GM21529 (cell line): ENCODE measurements at regions not wholly inside any gene's neighbourhood (a gene's known extent, or its start where the extent isn't known, plus 50 kb on each side); places are given as distances from the start of the nearest gene placed in this dataset.

Experiments used
- ATAC-seq: cut with Tn5 transposase; IDR thresholded peaks from one replicate; pipeline ENCODE4 v1.9.1; 2021; ENCODE audit not compliant: unreplicated experiment

DNA sequence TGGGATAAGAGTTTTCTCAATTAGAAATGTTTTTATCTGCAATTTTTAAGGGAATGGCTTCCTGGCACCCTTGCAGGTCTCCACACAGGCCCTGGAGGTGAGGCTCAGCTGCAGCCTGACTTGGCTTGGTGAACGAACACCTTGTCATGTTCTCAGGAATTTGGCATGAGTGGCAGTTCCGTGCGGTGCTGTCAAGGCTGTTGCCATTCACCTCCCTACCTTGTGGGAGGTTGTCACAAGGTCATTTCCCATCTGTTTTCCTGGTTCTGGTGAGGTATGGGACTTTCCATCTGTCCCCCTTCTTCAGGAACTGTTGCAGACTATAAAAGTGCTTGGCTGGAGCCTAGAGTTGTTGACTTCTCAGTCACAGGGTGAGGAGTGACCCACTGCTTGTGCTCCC is 82.9 kb downstream of the ELOVL4 start:
- no peak for ATAC-seq

GRCh38 chr6:79864001-79864400 is 83.4 kb downstream of the ELOVL4 start:
- no peak for ATAC-seq

DNA sequence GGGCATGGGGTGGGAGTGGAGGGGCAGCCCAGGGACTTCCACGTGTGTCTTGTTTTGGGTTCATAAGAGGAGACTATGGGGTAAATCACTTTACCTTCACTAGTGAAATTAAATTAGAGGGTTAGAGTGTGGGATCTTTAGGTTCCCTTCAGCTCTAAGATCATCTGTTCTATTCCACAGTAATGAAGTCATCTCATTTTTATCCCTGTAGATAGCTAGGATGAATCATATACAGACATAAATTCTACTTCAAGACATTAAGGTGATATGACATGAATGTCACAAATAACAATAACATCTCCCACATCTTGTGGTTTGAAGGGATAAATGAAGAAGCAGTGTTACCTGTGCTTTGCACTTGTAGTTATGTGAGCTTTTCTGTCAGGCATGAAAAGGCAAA is 83.8 kb downstream of the ELOVL4 start:
- ATAC-seq, result no peak

- no peak for ATAC-seq
These were observed 84.6 kb downstream of the ELOVL4 start for GRCh38 chr6:79862711-79863110.

DNA sequence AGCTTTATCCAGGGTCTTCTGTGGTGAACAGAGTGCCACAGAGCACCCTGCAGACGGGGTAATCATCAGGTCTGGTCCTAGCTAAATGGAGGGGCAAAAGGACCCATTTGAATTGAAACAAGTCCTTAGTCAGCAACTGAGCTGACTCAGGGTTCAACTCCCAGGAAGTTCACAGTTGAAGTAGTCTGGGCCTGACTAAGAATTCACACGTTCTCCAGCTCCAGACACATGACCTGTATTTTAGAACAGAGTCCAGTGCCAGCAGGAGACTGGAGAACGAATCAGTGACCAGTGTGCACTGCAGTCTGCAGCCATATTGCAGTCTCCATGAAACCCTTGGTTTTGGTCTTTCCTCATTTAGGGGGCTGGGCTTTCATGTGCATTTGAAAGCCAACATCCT is 85.2 kb downstream of the ELOVL4 start:
- ATAC-seq, result no peak

DNA sequence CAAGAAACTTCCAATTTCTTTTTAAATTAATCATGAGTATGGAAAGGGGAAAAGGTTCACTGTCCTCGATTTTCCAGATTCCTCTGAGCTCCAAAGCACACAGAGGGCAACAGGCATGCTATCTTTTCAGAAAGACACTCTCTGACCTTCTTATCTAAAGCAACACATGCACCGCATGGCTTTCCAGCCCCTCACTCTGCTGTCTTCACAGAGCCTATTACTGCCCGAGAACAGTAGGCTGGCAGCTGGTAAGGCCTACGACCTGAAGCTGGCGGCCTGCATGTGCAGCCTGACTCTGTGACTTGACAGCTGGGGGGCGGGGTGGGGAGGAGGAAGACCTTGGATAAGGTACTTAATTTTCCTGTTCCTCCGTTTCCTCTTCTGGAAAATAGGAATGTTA is 86.3 kb downstream of the ELOVL4 start:
- ATAC-seq, result no peak

- ATAC-seq, result no peak
These were observed 99.9 kb downstream of the ELOVL4 start for GRCh38 chr6:79847426-79847825.

- ATAC-seq, result peak; percentile 71
These were observed 104.8 kb downstream of the ELOVL4 start for GRCh38 chr6:79842376-79843040.

- ATAC-seq, result peak; percentile 37
These were observed 105.6 kb downstream of the ELOVL4 start for GRCh38 chr6:79841577-79842375.

DNA sequence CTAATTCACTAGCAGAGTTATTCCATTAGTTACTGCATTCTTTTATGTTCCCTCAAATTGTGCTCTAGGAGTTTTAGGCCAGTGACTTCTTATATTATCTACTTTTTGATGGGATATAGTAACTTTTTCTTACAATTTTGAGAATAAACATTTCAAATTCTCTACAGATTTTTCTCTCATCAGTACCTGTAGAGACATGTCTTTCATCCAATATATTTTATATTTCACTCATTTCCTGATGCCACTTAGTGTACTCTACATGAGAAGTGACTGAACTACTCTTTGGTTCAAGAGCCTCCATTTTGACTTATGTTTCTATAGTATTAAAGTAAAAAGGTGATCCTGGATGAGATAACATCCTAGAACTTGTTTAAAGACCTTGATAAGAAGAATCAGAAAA is 108.5 kb downstream of the ELOVL4 start:
- no peak for ATAC-seq

DNA sequence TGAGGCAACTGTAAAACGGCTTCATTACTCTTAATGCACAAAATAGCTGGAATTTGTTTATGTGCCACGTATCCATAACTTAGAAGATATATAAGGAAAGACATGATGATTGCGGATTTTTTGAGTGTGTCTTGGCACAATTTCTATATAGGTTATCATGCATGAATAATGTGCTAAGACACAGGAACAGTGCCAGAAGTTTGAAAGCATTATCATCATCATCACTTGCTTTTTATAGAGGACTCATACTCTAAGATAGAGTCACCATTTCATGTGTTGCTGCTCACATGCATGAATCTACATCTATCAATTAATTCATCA is 113.4 kb downstream of the ELOVL4 start:
- no peak for ATAC-seq

GRCh38 chr6:79833264-79833963 is 113.9 kb downstream of the ELOVL4 start:
- ATAC-seq, result no peak

DNA sequence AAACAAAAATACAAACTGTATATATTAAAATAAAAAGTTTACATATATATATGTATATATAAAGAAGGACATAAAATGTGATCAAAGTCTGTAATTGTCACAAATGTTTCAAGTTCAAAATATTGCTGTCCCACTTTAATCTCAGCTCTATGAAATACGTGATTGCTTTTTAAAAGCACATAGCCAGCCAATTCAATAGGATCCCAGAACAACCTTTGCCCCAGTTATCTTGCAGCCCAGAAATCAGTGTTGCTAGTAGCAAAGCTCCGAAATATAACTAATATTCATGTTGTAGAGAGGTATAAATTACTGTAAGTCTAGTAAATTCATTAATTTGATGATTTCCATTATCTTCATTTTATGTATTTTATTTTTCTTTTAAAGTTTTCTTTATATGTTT is 114.6 kb downstream of the ELOVL4 start:
- ATAC-seq, result no peak

- ATAC-seq, result no peak
These were observed 123.2 kb downstream of the ELOVL4 start for GRCh38 chr6:79824202-79824601.

GRCh38 chr6:79821859-79822258 is 125.5 kb downstream of the ELOVL4 start:
- no peak for ATAC-seq

DNA sequence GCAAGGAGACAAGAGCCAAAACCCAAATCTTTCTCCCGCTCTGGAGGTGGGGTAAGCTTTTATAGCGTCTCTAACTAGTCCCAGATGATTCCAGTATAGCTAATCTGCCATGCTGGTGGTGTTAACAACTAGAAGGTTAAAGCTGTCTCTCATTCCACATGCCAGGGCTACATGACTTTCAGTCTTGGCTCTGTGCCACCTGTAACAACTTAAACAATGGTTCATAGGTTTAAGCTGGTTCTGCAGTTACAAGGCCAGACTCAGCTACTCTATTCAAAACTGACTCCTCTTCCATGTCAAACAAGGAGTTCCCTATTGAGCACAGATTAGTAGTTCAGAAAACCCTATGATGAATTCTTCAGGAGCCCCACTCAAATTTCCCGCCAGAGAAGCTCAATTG is 128.9 kb downstream of the ELOVL4 start:
- ATAC-seq, result no peak

- no peak for ATAC-seq
These were observed 132.4 kb downstream of the ELOVL4 start for GRCh38 chr6:79814940-79815339.

DNA sequence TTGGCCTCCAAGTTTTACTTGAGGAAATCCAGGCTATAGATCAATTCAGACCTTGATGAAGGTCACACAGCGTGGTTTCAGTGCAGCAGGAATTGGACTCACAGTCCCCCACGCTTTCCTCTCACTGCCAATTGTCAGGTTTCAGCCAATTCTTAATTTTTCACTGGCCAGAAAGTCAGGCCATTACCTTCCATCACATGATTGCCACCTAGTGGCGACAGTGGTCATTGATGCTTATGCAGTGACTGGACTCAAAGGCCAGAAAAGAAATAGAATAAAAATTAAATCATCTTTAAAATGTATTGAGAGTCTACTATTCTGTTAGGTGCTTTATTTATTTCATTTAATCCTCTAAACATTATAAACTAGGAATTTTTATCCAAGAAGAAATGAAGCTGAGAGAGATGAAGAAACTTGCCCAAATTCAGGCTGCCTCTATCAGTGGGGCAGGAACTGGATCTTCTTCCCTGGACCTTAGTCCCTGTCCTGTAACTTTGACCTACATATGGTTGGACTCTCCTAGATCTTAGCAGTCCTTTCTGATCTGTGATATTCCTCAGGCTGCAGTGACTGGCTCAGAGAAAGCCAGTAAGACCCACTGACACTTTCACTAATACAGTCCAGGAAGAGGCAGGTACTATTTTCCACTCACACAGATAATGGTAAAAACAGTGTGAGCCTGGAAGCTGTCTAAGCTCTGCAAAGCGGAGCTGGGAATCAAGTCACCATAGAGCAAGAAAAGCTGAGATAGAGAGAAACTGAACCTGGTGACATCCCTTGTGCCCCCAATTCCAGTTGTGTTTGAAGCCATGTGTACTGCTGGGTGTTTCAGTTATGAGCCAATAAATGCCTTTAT is 133.3 kb downstream of the ELOVL4 start:
- peak; percentile 97 for ATAC-seq

GRCh38 chr6:79813143-79813850 is 134.1 kb downstream of the ELOVL4 start:
- ATAC-seq, result no peak

- no peak for ATAC-seq
These were observed 135.2 kb downstream of the ELOVL4 start for GRCh38 chr6:79812195-79812594.

DNA sequence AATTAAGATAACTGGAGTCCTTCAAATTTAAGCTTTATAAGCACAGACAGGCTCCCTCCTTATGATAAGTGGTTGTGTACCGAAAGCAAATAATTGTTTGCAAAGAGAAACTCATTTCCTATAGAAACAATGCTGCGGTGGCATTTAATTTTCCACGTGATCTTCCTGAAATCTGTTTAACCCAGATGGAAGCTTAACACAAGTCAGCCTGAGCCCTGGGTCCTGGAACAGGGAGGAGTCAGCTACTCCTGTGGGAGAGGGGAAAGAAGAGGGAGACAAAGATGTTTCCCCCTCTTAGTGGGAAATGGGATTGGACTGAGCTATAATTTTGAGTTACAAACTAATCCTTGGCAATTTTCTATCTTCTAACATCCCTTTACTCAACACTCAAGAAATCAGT is 136.5 kb downstream of the ELOVL4 start:
- no peak for ATAC-seq
